Muscle layer of duodenum (tissue), 2 donors: ENCODE measurements at regions not wholly inside any gene's neighbourhood (a gene's known extent, or its start where the extent isn't known, plus 50 kb on each side); places are given as distances from the start of the nearest gene placed in this dataset.
"Not testable (repeated sequence)": the region's sequence is repeated elsewhere in the genome, so short reads cannot be mapped to it uniquely, and the experiment has no call there.

Source experiments
- H3K27ac ChIP-seq: one replicate; pipeline ENCODE4 v1.7.0; 2013; ENCODE audit warnings: mild to moderate bottlenecking, low read length
- H3K27me3 ChIP-seq: one replicate; pipeline ENCODE4 v1.7.0; 2013; ENCODE audit warnings: low read depth, mild to moderate bottlenecking, control low read depth, low read length
- H3K36me3 ChIP-seq, 2 donors: one replicate each; pipeline ENCODE4 v1.7.0; 2013; ENCODE audit warnings: low read length in 2 of 2, control low read depth in 1 of 2, mild to moderate bottlenecking in 1 of 2; ENCODE audit not compliant: insufficient read depth in 2 of 2, control insufficient read depth in 1 of 2
- H3K4me1 ChIP-seq, 2 donors: one replicate each; pipeline ENCODE4 v1.7.0; 2013; ENCODE audit warnings: low read length in 2 of 2, mild to moderate bottlenecking in 2 of 2, control low read depth in 1 of 2, moderate library complexity in 1 of 2; ENCODE audit not compliant: insufficient read depth in 2 of 2, control insufficient read depth in 1 of 2
- H3K4me3 ChIP-seq, 2 donors: one replicate each; pipeline ENCODE4 v1.7.0; 2013; ENCODE audit warnings: low read length in 2 of 2, low read depth in 1 of 2, mild to moderate bottlenecking in 1 of 2
- H3K9me3 ChIP-seq, 2 donors: one replicate each; pipeline ENCODE4 v1.7.0; 2013; ENCODE audit warnings: low read length in 2 of 2, control low read depth in 1 of 2, mild to moderate bottlenecking in 1 of 2; ENCODE audit not compliant: control insufficient read depth in 1 of 2
- donor health status: healthy.

GRCh38 chr4:81783558-81783957 is 311.9 kb upstream of the RASGEF1B start:
- H3K4me1 ChIP-seq = no peaks in the 10 kb centered on the region
- no peak overlapping the region for H3K27ac ChIP-seq
- no peaks in the 10 kb centered on the region for H3K27me3 ChIP-seq
- no peak overlapping the region for H3K4me3 ChIP-seq
- no peaks in the 10 kb centered on the region for H3K36me3 ChIP-seq
- H3K9me3 ChIP-seq = no peaks in the 10 kb centered on the region

GRCh38 chr4:81781799-81782198 is 310.1 kb upstream of the RASGEF1B start:
- Histone ChIP-seq H3K9me3 (no peaks in the 10 kb centered on the region), H3K4me3 (no peak overlapping the region), H3K27me3 (no peaks in the 10 kb centered on the region), H3K36me3 (no peaks in the 10 kb centered on the region), H3K27ac (no peak overlapping the region), H3K4me1 (no peaks in the 10 kb centered on the region)

DNA sequence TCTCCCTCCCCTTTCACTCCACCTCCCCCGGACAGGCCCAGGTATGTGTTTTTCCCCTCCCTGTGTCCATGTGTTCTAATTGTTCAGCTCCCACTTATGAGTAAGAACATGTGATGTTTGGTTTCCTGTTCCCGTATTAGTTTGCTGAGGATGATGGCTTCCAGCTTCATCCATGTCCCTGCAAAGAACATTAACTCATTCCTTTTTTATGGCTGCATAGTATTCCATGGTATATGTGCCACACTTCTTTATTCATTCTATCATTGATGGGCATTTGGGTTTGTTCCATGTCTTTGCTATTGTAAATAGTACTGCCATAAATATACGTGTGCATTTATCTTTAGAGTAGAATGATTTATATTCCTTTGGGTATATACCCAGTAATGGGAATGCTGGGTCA is 306.0 kb upstream of the RASGEF1B start:
- not testable (repeated sequence) for H3K36me3 ChIP-seq, H3K27ac ChIP-seq, H3K4me3 ChIP-seq, H3K27me3 ChIP-seq, H3K4me1 ChIP-seq, H3K9me3 ChIP-seq

DNA sequence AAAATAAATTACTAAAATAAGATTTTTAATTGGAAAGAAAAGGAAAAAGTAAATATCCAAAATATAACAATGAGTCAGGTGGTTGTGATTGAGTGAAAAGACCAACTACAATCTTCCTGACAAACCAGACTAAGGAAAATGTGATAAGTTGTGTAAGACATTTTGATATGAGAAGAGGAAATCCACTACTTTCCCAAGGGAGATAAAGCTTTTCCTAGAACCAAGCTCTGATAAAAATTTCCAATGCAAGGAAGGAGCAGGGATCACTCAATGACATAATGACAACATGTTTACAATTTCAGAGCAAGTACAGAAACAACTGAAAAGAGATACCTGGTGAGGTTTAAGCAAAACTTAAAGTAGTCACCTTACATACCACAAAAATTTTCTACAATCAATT is 305.1 kb upstream of the RASGEF1B start:
- no peaks in the 10 kb centered on the region for H3K9me3 ChIP-seq
- H3K36me3 ChIP-seq = no peaks in the 10 kb centered on the region
- H3K27ac ChIP-seq = no peak overlapping the region
- no peaks in the 10 kb centered on the region for H3K4me1 ChIP-seq
- no peak overlapping the region for H3K4me3 ChIP-seq
- no peaks in the 10 kb centered on the region for H3K27me3 ChIP-seq

GRCh38 chr4:81773557-81773956 is 301.9 kb upstream of the RASGEF1B start:
- no peaks in the 10 kb centered on the region for H3K36me3 ChIP-seq
- H3K27ac ChIP-seq = no peak overlapping the region
- no peaks in the 10 kb centered on the region for H3K27me3 ChIP-seq
- H3K9me3 ChIP-seq = no peaks in the 10 kb centered on the region
- no peaks in the 10 kb centered on the region for H3K4me1 ChIP-seq
- H3K4me3 ChIP-seq = no peak overlapping the region

- H3K4me1 ChIP-seq = no peaks in the 10 kb centered on the region
- no peaks in the 10 kb centered on the region for H3K27me3 ChIP-seq
- H3K9me3 ChIP-seq = no peaks in the 10 kb centered on the region
- H3K27ac ChIP-seq = no peak overlapping the region
- H3K4me3 ChIP-seq = no peak overlapping the region
- H3K36me3 ChIP-seq = no peaks in the 10 kb centered on the region
These were observed 300.0 kb upstream of the RASGEF1B start for GRCh38 chr4:81771721-81772120.

- no peaks in the 10 kb centered on the region for H3K36me3 ChIP-seq
- H3K27ac ChIP-seq = no peak overlapping the region
- H3K4me3 ChIP-seq = no peak overlapping the region
- no peaks in the 10 kb centered on the region for H3K9me3 ChIP-seq
- no peaks in the 10 kb centered on the region for H3K4me1 ChIP-seq
- no peaks in the 10 kb centered on the region for H3K27me3 ChIP-seq
These were observed 297.5 kb upstream of the RASGEF1B start for GRCh38 chr4:81769244-81769643.

DNA sequence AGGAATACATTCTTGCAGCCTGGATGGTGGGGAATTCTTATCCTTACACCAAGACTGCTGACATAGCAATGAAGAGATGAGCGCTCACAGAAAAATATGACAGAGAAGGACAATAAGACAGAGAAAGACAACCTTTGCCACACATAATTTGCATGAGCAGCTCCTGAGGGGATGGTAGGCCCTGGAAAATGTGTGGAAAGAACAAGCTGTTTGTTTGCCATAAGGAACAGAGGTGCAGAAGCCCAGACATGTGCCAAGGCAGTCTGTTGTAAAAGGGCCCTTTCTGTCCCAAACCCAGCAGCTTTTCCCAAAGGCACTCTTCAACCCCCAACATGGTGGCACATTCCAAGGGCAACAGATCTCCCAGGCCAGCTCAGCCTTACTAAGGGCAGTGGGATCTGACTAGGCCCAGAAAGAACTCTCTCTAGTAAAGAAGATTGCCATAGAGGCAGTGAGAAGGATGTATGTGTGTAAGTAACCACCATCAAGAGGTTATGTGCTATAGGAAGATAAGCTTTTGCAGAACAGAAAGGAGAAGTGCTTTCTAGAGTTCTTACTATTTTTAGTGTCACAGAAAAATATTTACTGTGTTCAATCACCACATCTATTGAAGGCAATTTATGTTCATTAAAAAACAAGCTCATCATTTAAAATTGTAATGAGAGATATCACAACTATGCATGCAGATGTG is 287.0 kb upstream of the RASGEF1B start:
- Histone ChIP-seq H3K4me3 (no peak overlapping the region), H3K27me3 (no peaks in the 10 kb centered on the region), H3K4me1 (no peaks in the 10 kb centered on the region), H3K9me3 (no peaks in the 10 kb centered on the region), H3K36me3 (no peaks in the 10 kb centered on the region), H3K27ac (no peak overlapping the region)

DNA sequence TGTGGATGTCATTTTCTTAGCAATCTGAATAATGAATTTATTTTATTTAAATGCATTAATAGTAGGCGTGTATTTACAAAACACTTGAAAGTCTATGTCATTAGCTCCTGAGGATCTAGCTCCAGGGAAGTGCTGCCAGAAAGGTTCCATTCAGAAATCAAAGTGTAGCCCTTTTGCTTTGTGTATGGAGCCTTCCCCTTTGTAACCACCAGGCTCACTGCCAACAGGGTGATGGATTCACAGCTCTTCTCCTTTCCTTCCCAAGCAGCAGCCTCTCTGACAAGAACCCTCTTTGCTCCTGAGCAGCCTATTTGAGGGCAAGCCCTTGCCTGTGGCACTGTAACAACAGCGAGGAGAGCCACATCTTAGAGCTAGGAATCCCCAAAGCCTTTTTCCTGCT is 286.0 kb upstream of the RASGEF1B start:
- H3K4me3 ChIP-seq = no peak overlapping the region
- H3K36me3 ChIP-seq = no peaks in the 10 kb centered on the region
- H3K27ac ChIP-seq = no peak overlapping the region
- H3K9me3 ChIP-seq = no peaks in the 10 kb centered on the region
- H3K4me1 ChIP-seq = no peaks in the 10 kb centered on the region
- H3K27me3 ChIP-seq = no peaks in the 10 kb centered on the region

DNA sequence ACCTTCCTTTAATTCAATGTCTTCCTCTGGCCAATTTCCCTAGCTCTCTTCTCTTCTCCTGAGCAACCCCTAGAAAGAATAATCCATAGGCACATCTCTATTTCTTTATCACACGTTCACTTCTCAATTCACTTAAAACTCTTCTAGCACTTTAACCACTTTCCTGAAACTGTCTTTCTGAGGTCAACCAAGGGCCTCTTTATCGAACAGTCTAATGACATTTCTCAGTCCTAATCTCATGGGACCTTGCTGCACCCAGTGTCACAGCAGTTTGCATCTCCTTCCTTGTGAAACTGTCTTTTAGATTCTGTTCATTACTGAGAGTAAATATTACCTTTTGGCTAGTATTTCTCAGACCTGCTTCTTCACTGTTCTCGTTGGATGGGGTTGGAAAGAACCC is 285.3 kb upstream of the RASGEF1B start:
- Histone ChIP-seq H3K4me3 (no peak overlapping the region), H3K4me1 (no peaks in the 10 kb centered on the region), H3K27ac (no peak overlapping the region)

GRCh38 chr4:81756042-81756441 is 284.3 kb upstream of the RASGEF1B start:
- Histone ChIP-seq H3K4me1 (no peaks in the 10 kb centered on the region), H3K9me3 (no peaks in the 10 kb centered on the region), H3K36me3 (no peaks in the 10 kb centered on the region), H3K27ac (no peak overlapping the region), H3K27me3 (no peaks in the 10 kb centered on the region), H3K4me3 (no peak overlapping the region)

More for the DNA sequence above, 285.3 kb upstream of the RASGEF1B start:
- Histone ChIP-seq H3K36me3 (no peaks in the 10 kb centered on the region), H3K27me3 (no peaks in the 10 kb centered on the region), H3K9me3 (no peaks in the 10 kb centered on the region)

GRCh38 chr4:81754169-81754568 is 282.5 kb upstream of the RASGEF1B start:
- Histone ChIP-seq H3K36me3 (no peaks in the 10 kb centered on the region), H3K4me1 (no peaks in the 10 kb centered on the region), H3K27ac (no peak overlapping the region), H3K27me3 (no peaks in the 10 kb centered on the region), H3K4me3 (no peak overlapping the region), H3K9me3 (no peaks in the 10 kb centered on the region)
